ENCODE measurements at regions not wholly inside any gene's neighbourhood (a gene's known extent, or its start where the extent isn't known, plus 50 kb on each side); places are given as distances from the start of the nearest gene placed in this dataset.

DNA sequence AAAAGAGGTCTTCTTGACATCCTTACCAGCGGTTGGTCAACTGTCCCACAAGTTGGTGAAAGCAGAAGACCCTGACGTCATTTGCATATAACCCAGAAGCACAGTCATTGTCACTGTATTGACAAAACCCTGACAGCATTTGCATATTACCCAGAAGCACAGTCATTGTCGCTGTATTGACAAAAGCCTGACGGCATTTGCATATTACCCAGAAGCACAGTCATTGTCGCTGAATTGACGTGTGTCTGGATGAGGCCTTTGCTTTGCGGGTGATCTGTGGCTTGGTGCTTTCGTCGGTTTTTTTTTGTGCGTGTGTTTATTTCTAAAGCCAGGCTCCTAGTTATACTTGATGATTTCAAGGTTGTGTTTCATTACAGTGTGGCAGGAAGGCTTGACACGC, 1145.2 kb downstream of the BRD1 start (continued):
- TF ChIP-seq, protein P1, sequence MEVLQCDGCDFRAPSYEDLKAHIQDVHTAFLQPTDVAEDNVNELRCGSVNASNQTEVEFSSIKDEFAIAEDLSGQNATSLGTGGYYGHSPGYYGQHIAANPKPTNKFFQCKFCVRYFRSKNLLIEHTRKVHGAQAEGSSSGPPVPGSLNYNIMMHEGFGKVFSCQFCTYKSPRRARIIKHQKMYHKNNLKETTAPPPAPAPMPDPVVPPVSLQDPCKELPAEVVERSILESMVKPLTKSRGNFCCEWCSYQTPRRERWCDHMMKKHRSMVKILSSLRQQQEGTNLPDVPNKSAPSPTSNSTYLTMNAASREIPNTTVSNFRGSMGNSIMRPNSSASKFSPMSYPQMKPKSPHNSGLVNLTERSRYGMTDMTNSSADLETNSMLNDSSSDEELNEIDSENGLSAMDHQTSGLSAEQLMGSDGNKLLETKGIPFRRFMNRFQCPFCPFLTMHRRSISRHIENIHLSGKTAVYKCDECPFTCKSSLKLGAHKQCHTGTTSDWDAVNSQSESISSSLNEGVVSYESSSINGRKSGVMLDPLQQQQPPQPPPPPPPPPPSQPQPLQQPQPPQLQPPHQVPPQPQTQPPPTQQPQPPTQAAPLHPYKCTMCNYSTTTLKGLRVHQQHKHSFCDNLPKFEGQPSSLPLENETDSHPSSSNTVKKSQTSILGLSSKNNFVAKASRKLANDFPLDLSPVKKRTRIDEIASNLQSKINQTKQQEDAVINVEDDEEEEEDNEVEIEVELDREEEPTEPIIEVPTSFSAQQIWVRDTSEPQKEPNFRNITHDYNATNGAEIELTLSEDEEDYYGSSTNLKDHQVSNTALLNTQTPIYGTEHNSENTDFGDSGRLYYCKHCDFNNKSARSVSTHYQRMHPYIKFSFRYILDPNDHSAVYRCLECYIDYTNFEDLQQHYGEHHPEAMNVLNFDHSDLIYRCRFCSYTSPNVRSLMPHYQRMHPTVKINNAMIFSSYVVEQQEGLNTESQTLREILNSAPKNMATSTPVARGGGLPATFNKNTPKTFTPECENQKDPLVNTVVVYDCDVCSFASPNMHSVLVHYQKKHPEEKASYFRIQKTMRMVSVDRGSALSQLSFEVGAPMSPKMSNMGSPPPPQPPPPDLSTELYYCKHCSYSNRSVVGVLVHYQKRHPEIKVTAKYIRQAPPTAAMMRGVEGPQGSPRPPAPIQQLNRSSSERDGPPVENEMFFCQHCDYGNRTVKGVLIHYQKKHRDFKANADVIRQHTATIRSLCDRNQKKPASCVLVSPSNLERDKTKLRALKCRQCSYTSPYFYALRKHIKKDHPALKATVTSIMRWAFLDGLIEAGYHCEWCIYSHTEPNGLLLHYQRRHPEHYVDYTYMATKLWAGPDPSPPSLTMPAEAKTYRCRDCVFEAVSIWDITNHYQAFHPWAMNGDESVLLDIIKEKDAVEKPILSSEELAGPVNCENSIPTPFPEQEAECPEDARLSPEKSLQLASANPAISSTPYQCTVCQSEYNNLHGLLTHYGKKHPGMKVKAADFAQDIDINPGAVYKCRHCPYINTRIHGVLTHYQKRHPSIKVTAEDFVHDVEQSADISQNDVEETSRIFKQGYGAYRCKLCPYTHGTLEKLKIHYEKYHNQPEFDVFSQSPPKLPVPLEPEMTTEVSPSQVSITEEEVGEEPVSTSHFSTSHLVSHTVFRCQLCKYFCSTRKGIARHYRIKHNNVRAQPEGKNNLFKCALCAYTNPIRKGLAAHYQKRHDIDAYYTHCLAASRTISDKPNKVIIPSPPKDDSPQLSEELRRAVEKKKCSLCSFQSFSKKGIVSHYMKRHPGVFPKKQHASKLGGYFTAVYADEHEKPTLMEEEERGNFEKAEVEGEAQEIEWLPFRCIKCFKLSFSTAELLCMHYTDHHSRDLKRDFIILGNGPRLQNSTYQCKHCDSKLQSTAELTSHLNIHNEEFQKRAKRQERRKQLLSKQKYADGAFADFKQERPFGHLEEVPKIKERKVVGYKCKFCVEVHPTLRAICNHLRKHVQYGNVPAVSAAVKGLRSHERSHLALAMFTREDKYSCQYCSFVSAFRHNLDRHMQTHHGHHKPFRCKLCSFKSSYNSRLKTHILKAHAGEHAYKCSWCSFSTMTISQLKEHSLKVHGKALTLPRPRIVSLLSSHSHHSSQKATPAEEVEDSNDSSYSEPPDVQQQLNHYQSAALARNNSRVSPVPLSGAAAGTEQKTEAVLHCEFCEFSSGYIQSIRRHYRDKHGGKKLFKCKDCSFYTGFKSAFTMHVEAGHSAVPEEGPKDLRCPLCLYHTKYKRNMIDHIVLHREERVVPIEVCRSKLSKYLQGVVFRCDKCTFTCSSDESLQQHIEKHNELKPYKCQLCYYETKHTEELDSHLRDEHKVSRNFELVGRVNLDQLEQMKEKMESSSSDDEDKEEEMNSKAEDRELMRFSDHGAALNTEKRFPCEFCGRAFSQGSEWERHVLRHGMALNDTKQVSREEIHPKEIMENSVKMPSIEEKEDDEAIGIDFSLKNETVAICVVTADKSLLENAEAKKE (CRISPR knock-in tag; IDR thresholded peaks at IDR 0.05) = no peak
- TF ChIP-seq, protein P2, sequence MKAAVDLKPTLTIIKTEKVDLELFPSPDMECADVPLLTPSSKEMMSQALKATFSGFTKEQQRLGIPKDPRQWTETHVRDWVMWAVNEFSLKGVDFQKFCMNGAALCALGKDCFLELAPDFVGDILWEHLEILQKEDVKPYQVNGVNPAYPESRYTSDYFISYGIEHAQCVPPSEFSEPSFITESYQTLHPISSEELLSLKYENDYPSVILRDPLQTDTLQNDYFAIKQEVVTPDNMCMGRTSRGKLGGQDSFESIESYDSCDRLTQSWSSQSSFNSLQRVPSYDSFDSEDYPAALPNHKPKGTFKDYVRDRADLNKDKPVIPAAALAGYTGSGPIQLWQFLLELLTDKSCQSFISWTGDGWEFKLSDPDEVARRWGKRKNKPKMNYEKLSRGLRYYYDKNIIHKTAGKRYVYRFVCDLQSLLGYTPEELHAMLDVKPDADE (IDR thresholded peaks at IDR 0.05) = no peak
- TF ChIP-seq JUNB (IDR thresholded peaks at IDR 0.05; ENCODE audit: unreplicated experiment) = no peak
- TF ChIP-seq, protein P3, sequence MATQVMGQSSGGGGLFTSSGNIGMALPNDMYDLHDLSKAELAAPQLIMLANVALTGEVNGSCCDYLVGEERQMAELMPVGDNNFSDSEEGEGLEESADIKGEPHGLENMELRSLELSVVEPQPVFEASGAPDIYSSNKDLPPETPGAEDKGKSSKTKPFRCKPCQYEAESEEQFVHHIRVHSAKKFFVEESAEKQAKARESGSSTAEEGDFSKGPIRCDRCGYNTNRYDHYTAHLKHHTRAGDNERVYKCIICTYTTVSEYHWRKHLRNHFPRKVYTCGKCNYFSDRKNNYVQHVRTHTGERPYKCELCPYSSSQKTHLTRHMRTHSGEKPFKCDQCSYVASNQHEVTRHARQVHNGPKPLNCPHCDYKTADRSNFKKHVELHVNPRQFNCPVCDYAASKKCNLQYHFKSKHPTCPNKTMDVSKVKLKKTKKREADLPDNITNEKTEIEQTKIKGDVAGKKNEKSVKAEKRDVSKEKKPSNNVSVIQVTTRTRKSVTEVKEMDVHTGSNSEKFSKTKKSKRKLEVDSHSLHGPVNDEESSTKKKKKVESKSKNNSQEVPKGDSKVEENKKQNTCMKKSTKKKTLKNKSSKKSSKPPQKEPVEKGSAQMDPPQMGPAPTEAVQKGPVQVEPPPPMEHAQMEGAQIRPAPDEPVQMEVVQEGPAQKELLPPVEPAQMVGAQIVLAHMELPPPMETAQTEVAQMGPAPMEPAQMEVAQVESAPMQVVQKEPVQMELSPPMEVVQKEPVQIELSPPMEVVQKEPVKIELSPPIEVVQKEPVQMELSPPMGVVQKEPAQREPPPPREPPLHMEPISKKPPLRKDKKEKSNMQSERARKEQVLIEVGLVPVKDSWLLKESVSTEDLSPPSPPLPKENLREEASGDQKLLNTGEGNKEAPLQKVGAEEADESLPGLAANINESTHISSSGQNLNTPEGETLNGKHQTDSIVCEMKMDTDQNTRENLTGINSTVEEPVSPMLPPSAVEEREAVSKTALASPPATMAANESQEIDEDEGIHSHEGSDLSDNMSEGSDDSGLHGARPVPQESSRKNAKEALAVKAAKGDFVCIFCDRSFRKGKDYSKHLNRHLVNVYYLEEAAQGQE (IDR thresholded peaks at IDR 0.05; ENCODE audit: unreplicated experiment) = no peak

DNA sequence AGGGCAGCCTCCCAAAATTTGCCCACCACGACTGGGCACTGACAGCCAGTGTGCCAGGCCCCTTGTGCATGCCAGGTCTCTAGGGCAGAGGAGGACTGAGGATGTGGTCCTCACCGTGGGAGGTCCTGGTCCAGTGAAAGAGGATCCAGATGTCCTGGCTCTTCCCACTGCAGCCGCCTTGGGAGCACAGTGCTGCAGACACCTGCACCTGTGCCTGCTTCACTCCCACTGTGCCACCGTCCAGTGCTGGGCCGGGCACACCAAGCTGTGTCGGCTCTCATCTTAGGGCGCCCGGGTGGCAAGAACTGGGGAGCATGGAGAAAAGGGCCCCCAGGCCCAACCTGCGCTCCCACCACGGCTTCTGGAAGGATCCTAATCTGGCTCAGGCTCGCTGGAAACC, 1147.1 kb downstream of the BRD1 start:
- no peak overlapping the region for H3K4me2 ChIP-seq
- no peaks in the 10 kb centered on the region for H3F3A ChIP-seq (replicated peaks; ENCODE audit: low read depth)
- TF ChIP-seq, protein P2 (IDR thresholded peaks at IDR 0.05) = no peak
- no peak for TF ChIP-seq POLR2AphosphoS5 (IDR thresholded peaks at IDR 0.05; ENCODE audit: low read depth)
- TF ChIP-seq CREB1 (CRISPR knock-in tag; IDR thresholded peaks at IDR 0.05; ENCODE audit: low read depth) = no peak
- TF ChIP-seq, protein P3 (IDR thresholded peaks at IDR 0.05; ENCODE audit: unreplicated experiment) = no peak
- TF ChIP-seq ZNF331 (CRISPR knock-in tag; IDR thresholded peaks at IDR 0.05; ENCODE audit: low read depth) = no peak
- TF ChIP-seq EZH2phosphoT487 (IDR thresholded peaks at IDR 0.05; ENCODE audit: unreplicated experiment) = no peak

More for the DNA sequence above, 1147.1 kb downstream of the BRD1 start:
- no peaks in the 10 kb centered on the region for H3K9me2 ChIP-seq (ENCODE audit: insufficient read depth)
- H3K79me2 ChIP-seq (replicated peaks; ENCODE audit: insufficient read depth) = no peaks in the 10 kb centered on the region
- peaks cover 3% of the 10 kb centered on the region for H3K9me3 Mint-ChIP-seq
- H3K4me3 ChIP-seq = no peak overlapping the region
- peaks cover 13% of the 10 kb centered on the region for H3K4me1 Mint-ChIP-seq
- H4K20me1 ChIP-seq (replicated peaks; ENCODE audit: insufficient read depth) = no peaks in the 10 kb centered on the region
- no peak overlapping the region for H3K27ac ChIP-seq (ENCODE audit: low read depth)
- no peaks in the 10 kb centered on the region for H3K27me3 ChIP-seq (ENCODE audit: insufficient read depth)
- H3K36me3 Mint-ChIP-seq (ENCODE audit: low read depth) = no peaks in the 10 kb centered on the region; the same call in 2 of the 3 replicates
- no peaks in the 10 kb centered on the region for H3K4me1 ChIP-seq (ENCODE audit: insufficient read depth)
- no peak overlapping the region for H3K4me3 Mint-ChIP-seq
- H3K36me3 ChIP-seq (ENCODE audit: insufficient read depth) = peaks cover 12% of the 10 kb centered on the region; the same call in 1 of the 2 replicates
- no peak for DNase-seq (ENCODE audit: low spot score)
- peaks cover 2% of the 10 kb centered on the region for H3K27me3 Mint-ChIP-seq (ENCODE audit: insufficient read depth, low read depth, poor library complexity)
- no peak overlapping the region for H3K27ac Mint-ChIP-seq
- no peak for ATAC-seq
- H2AFZ ChIP-seq = no peak overlapping the region

Measured in GM23338 (cell line).